WTC11 (cell line): ENCODE measurements at regions not wholly inside any gene's neighbourhood (a gene's known extent, or its start where the extent isn't known, plus 50 kb on each side); places are given as distances from the start of the nearest gene placed in this dataset.

Experiments
- ATAC-seq: fragments of 200-7000 bp; cut with Tn5 transposase; 2 replicates; pipeline ENCODE4 v1.10.0; 2021; ENCODE audit warnings: mild to moderate bottlenecking, moderate library complexity
- CTCF ChIA-PET: fragments of 300-600 bp; sonication (Branson Sonifier 250); formaldehyde crosslinking; loops from one replicate; lab custom pipeline; 2021; ENCODE audit warnings: antibody characterized with exemption; lab: Charles Lee
- POLR2A ChIA-PET: fragments of 350-600 bp; sonication (Branson Sonifier 250); formaldehyde crosslinking; loops from one replicate; lab custom pipeline; 2021; ENCODE audit warnings: antibody characterized with exemption; lab: Charles Lee
- DNase-seq: peaks from one replicate; pipeline ENCODE4 v3.0.0; 2021; ENCODE audit warnings: low spot score
- H3K27ac Mint-ChIP-seq: 2 replicates; pipeline ENCODE4 v1.8.0; 2021; ENCODE audit warnings: mixed read lengths
- H3K27me3 Mint-ChIP-seq: 2 replicates; pipeline ENCODE4 v1.8.0; 2021; ENCODE audit warnings: low read depth, mild to moderate bottlenecking, moderate library complexity, mixed read lengths
- H3K36me3 Mint-ChIP-seq: 2 replicates; pipeline ENCODE4 v1.8.0; 2021; ENCODE audit warnings: mixed read lengths
- H3K4me1 Mint-ChIP-seq: 2 replicates; pipeline ENCODE4 v1.8.0; 2022; ENCODE audit warnings: mixed read lengths
- H3K4me3 Mint-ChIP-seq: 2 replicates; pipeline ENCODE4 v1.8.0; 2021; ENCODE audit warnings: mild to moderate bottlenecking, moderate library complexity, mixed read lengths
- H3K9me3 Mint-ChIP-seq: 2 replicates; pipeline ENCODE4 v1.8.0; 2021; ENCODE audit warnings: mixed read lengths
- AR ChIP-seq: fragments of 250-450 bp; sonication (Bioruptor Pico); IDR thresholded peaks from 2 replicates; pipeline ENCODE4 v1.9.0; 2021; ENCODE audit warnings: mild to moderate bottlenecking
- ATF2 ChIP-seq: sonication (generic); formaldehyde crosslinking; IDR thresholded peaks from 2 replicates; pipeline ENCODE4 v1.8.1; 2022; ENCODE audit warnings: low read depth, missing genetic modification reagents, borderline replicate concordance
- CREM ChIP-seq: sonication (generic); formaldehyde crosslinking; IDR thresholded peaks from 2 replicates; pipeline ENCODE4 v1.8.1; 2022; ENCODE audit warnings: mild to moderate bottlenecking, missing genetic modification reagents, moderate library complexity
- E2F5 ChIP-seq: sonication (generic); formaldehyde crosslinking; IDR thresholded peaks from 2 replicates; pipeline ENCODE4 v1.8.1; 2022; ENCODE audit warnings: mild to moderate bottlenecking, moderate library complexity, missing genetic modification reagents
- IRF2 ChIP-seq: sonication (generic); formaldehyde crosslinking; IDR thresholded peaks from 2 replicates; pipeline ENCODE4 v1.8.0; 2022; ENCODE audit warnings: low read depth, missing genetic modification reagents, borderline replicate concordance
- JUN ChIP-seq: sonication (generic); formaldehyde crosslinking; IDR thresholded peaks from 2 replicates; pipeline ENCODE4 v1.8.0; 2023; ENCODE audit warnings: mild to moderate bottlenecking, missing genetic modification reagents
- MYBL2 ChIP-seq: sonication (generic); formaldehyde crosslinking; IDR thresholded peaks from 2 replicates; pipeline ENCODE4 v1.8.1; 2023; ENCODE audit warnings: mild to moderate bottlenecking, moderate library complexity, missing genetic modification reagents
- NR3C1 ChIP-seq: sonication (generic); formaldehyde crosslinking; conservative IDR thresholded peaks from 2 replicates; pipeline ENCODE4 v1.8.1; 2023; ENCODE audit warnings: low read depth, mild to moderate bottlenecking, missing genetic modification reagents
- OVOL2 ChIP-seq: fragments of 250-450 bp; sonication (Bioruptor Pico); IDR thresholded peaks from 2 replicates; pipeline ENCODE4 v1.9.0; 2021; ENCODE audit warnings: mild to moderate bottlenecking, borderline replicate concordance
- PRDM15 ChIP-seq: sonication (generic); formaldehyde crosslinking; IDR thresholded peaks from 2 replicates; pipeline ENCODE4 v1.8.0; 2022; ENCODE audit warnings: missing genetic modification reagents
- SMAD4 ChIP-seq: sonication (generic); formaldehyde crosslinking; IDR thresholded peaks from 2 replicates; pipeline ENCODE4 v1.8.0; 2022; ENCODE audit warnings: mild to moderate bottlenecking, missing genetic modification reagents
- SP1 ChIP-seq: sonication (generic); formaldehyde crosslinking; conservative IDR thresholded peaks from 2 replicates; pipeline ENCODE4 v1.8.1; 2022; ENCODE audit warnings: missing genetic modification reagents
- STAT6 ChIP-seq: sonication (generic); formaldehyde crosslinking; conservative IDR thresholded peaks from 2 replicates; pipeline ENCODE4 v1.8.1; 2023; ENCODE audit warnings: mild to moderate bottlenecking, low read depth, missing genetic modification reagents, moderate library complexity
- USF1 ChIP-seq: sonication (generic); formaldehyde crosslinking; IDR thresholded peaks from 2 replicates; pipeline ENCODE4 v1.8.0; 2022; ENCODE audit warnings: mild to moderate bottlenecking, missing genetic modification reagents
- ZBTB21 ChIP-seq: sonication (generic); formaldehyde crosslinking; IDR thresholded peaks from 2 replicates; pipeline ENCODE4 v1.8.1; 2023; ENCODE audit warnings: mild to moderate bottlenecking, missing genetic modification reagents, borderline replicate concordance
- ZMAT4 ChIP-seq: fragments of 250-450 bp; sonication (Bioruptor Pico); IDR thresholded peaks from 2 replicates; pipeline ENCODE4 v1.9.0; 2021; ENCODE audit warnings: mild to moderate bottlenecking
- ZNF121 ChIP-seq: sonication (generic); formaldehyde crosslinking; IDR thresholded peaks from 2 replicates; pipeline ENCODE4 v1.8.0; 2023; ENCODE audit warnings: missing genetic modification reagents
- ZNF232 ChIP-seq: sonication (generic); formaldehyde crosslinking; IDR thresholded peaks from 2 replicates; pipeline ENCODE4 v1.8.0; 2022; ENCODE audit warnings: mild to moderate bottlenecking, missing genetic modification reagents
- ZNF263 ChIP-seq: sonication (generic); formaldehyde crosslinking; IDR thresholded peaks from 2 replicates; pipeline ENCODE4 v1.8.1; 2022; ENCODE audit warnings: low read depth, mild to moderate bottlenecking, moderate library complexity, missing genetic modification reagents
- ZNF512 ChIP-seq: sonication (generic); formaldehyde crosslinking; IDR thresholded peaks from 2 replicates; pipeline ENCODE4 v1.8.1; 2022; ENCODE audit warnings: missing genetic modification reagents, borderline replicate concordance

- Mint-ChIP-seq H3K9me3 (peaks cover 17% of the 10 kb centered on the region), H3K4me1 (peaks cover 22% of the 10 kb centered on the region), H3K27ac (no peak overlapping the region), H3K36me3 (peaks cover 9% of the 10 kb centered on the region), H3K4me3 (no peak overlapping the region), H3K27me3 (no peaks in the 10 kb centered on the region)
- no peak for TF ChIP-seq SMAD4
- TF ChIP-seq NR3C1 (CRISPR knock-in tag): no peak
- TF ChIP-seq MYBL2 (CRISPR knock-in tag): no peak
- TF ChIP-seq ZNF232: no peak
- no peak for TF ChIP-seq JUN (CRISPR knock-in tag)
- no peak for TF ChIP-seq USF1 (CRISPR knock-in tag)
- no peak for TF ChIP-seq OVOL2 (CRISPR knock-in tag)
- ATAC-seq (peak; percentile 79), DNase-seq (no peak)
- CTCF ChIA-PET: no interaction called here
- POLR2A ChIA-PET: no interaction called here
Measured at GRCh38 chr18:10114717-10115463, 201.1 kb downstream of the VAPA start.

DNA sequence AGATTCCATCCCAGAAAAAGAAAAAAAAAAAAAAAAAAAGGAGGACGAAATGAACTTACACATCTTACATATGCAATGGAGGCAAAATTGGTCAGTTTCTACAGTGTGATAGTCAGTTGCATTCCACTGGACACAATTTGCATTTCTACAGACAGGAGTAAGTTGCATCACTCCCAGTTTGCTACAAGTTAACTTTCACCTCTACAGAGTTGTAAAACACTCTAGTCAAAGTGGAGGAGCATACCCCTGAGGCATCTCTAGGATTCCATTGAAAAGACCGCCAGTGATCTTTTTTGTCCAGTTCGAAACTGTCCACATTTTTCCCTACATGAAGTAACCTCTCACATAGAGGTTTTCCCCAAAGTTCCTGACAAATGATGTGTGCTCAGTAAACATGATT, 202.8 kb downstream of the VAPA start:
- Mint-ChIP-seq H3K27ac (no peak overlapping the region), H3K4me3 (no peak overlapping the region), H3K36me3 (peaks cover 9% of the 10 kb centered on the region), H3K27me3 (no peaks in the 10 kb centered on the region), H3K4me1 (peaks cover 34% of the 10 kb centered on the region), H3K9me3 (peaks cover 17% of the 10 kb centered on the region)
- no peak for ATAC-seq
- CTCF ChIA-PET: interaction anchor here (1.2 kb wide), 1 partner anchor 15 kb away, joined by 5 read pairs; no protein-coding TSS in a partner anchor
- no peak for DNase-seq
- POLR2A ChIA-PET: no interaction called here
- TF ChIP-seq CREM (CRISPR knock-in tag) (no peak), IRF2 (no peak), AR (CRISPR knock-in tag) (no peak), NR3C1 (CRISPR knock-in tag) (no peak), ZMAT4 (CRISPR knock-in tag) (no peak), PRDM15 (CRISPR knock-in tag) (no peak), ZNF263 (no peak), SP1 (CRISPR knock-in tag) (no peak), E2F5 (CRISPR knock-in tag) (no peak), ZBTB21 (CRISPR knock-in tag) (no peak), STAT6 (no peak), ZNF121 (CRISPR knock-in tag) (no peak), ATF2 (no peak), ZNF512 (no peak)
